ENCODE measurements at regions not wholly inside any gene's neighbourhood (a gene's known extent, or its start where the extent isn't known, plus 50 kb on each side); places are given as distances from the start of the nearest gene placed in this dataset.

DNA sequence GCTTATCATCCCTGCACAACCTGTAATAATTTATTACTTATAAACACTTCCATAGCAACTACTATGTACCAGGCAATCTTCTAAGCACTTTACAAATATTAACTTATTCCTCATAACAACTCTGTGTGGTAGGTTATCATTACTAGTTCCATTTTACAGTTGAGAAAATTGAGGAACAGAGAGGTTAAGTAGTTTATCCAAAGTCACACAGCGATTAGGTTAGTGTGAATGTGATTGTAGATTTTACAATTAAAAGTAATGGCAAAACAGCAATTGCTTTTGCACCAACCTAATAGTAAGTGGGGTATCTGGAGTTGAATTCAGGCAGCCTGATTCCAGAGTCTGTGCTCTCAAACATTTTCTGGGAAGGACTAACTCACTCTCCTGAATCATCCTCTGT lies 348.9 kb downstream of the NKX6-1 start:
- Histone ChIP-seq H4K20me1 (ENCODE audit: control insufficient read depth, insufficient read depth, insufficient read length) (no peaks in the 10 kb centered on the region), H3K79me2 (ENCODE audit: insufficient read depth, low read length) (no peaks in the 10 kb centered on the region), H4K91ac (ENCODE audit: insufficient read length, low read depth, low read length) (no peak overlapping the region), H3K18ac (ENCODE audit: insufficient read length, low read depth, low read length) (no peak overlapping the region), H2BK12ac (ENCODE audit: insufficient read length, low read depth, low read length) (no peak overlapping the region), H3K23ac (ENCODE audit: insufficient read length, low read depth, low read length) (no peak overlapping the region), H3K4ac (ENCODE audit: low read depth, low read length) (no peak overlapping the region), H3K23me2 (ENCODE audit: insufficient read length, low read depth, low read length, poor library complexity, severe bottlenecking) (no peaks in the 10 kb centered on the region), H4K5ac (ENCODE audit: insufficient read length, low read depth, low read length) (no peak overlapping the region), H2AFZ (ENCODE audit: low read length) (no peak overlapping the region), H3K27ac (ENCODE audit: insufficient read length, low read depth, low read length) (no peak overlapping the region), H4K8ac (replicated peaks; ENCODE audit: insufficient read length, low read depth, low read length) (no peak overlapping the region), H3T11ph (ENCODE audit: low read length) (no peak overlapping the region), H3K4me1 (ENCODE audit: insufficient read depth, low read length) (no peaks in the 10 kb centered on the region), H3K27me3 (ENCODE audit: insufficient read depth, low read length) (no peaks in the 10 kb centered on the region), H3K4me2 (ENCODE audit: insufficient read depth, insufficient read length, low read length) (no peak overlapping the region), H3K9me3 (ENCODE audit: control insufficient read depth, low read depth, low read length) (no peaks in the 10 kb centered on the region), H3K9ac (ENCODE audit: extremely low read depth, insufficient read length, low read length) (no peak overlapping the region), H3K79me1 (ENCODE audit: insufficient read depth, low read depth, low read length, poor library complexity, severe bottlenecking) (no peaks in the 10 kb centered on the region), H3K56ac (ENCODE audit: insufficient read length, low read depth, low read length) (no peak overlapping the region), H2BK15ac (ENCODE audit: low read depth, low read length) (no peak overlapping the region), H3K14ac (ENCODE audit: insufficient read depth, low read length) (no peak overlapping the region), H2BK120ac (ENCODE audit: low read depth, low read length, poor library complexity, severe bottlenecking) (no peak overlapping the region), H2BK20ac (ENCODE audit: low read depth, low read length, poor library complexity, severe bottlenecking) (no peak overlapping the region), H2AK5ac (ENCODE audit: insufficient read length, low read length) (no peak overlapping the region), H2BK5ac (ENCODE audit: insufficient read length, low read length) (no peak overlapping the region)
- TF ChIP-seq, protein P1, sequence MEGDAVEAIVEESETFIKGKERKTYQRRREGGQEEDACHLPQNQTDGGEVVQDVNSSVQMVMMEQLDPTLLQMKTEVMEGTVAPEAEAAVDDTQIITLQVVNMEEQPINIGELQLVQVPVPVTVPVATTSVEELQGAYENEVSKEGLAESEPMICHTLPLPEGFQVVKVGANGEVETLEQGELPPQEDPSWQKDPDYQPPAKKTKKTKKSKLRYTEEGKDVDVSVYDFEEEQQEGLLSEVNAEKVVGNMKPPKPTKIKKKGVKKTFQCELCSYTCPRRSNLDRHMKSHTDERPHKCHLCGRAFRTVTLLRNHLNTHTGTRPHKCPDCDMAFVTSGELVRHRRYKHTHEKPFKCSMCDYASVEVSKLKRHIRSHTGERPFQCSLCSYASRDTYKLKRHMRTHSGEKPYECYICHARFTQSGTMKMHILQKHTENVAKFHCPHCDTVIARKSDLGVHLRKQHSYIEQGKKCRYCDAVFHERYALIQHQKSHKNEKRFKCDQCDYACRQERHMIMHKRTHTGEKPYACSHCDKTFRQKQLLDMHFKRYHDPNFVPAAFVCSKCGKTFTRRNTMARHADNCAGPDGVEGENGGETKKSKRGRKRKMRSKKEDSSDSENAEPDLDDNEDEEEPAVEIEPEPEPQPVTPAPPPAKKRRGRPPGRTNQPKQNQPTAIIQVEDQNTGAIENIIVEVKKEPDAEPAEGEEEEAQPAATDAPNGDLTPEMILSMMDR (conservative IDR thresholded peaks at IDR 0.05): no peak
- Mint-ChIP-seq H3K27me3 (ENCODE audit: low read depth) (no peaks in the 10 kb centered on the region; the same call in 1 of the 2 replicates), H3K27ac (no peak overlapping the region), H3K9me3 (no peaks in the 10 kb centered on the region), H3K36me3 (ENCODE audit: insufficient read depth in 1 of 3, low read depth in 3 of 3) (no peaks in the 10 kb centered on the region), H3K4me1 (peaks cover 6% of the 10 kb centered on the region in 2 experiments), H3K4me3 (no peak overlapping the region)
- no CpG with 5 or more reads among the region's 1 CpG for WGBS (ENCODE audit: extremely low coverage, insufficient read length, low lambda C conversion rate)
- no peak for DNase-seq
